Esophagus muscularis mucosa (tissue), 3 donors: ENCODE measurements at regions not wholly inside any gene's neighbourhood (a gene's known extent, or its start where the extent isn't known, plus 50 kb on each side); places are given as distances from the start of the nearest gene placed in this dataset.

Experiments
- POLR2A ChIP-seq: fragments of 450-650 bp; IDR thresholded peaks from one replicate; pipeline ENCODE4 v1.6.1; 2017; ENCODE audit warnings: antibody characterized with exemption, moderate library complexity, mild to moderate bottlenecking, low read depth
- POLR2AphosphoS5 ChIP-seq, 2 donors: sonication (generic); formaldehyde crosslinking; IDR thresholded peaks; one replicate each; pipeline ENCODE4 v1.6.1; 2017; ENCODE audit warnings: antibody characterized with exemption in 2 of 2
- TF ChIP-seq, protein P1 (sequence below), 3 experiments: fragments of 200-600 bp in 2 of 3; fragments of 450-650 bp in 1 of 3; sonication (generic) in 2 of 3; IDR thresholded peaks; one replicate each; pipeline ENCODE4 v1.5.1; 2017 to 2019; ENCODE audit warnings: antibody characterized with exemption in 3 of 3, mild to moderate bottlenecking in 2 of 3, moderate library complexity in 1 of 3

- TF ChIP-seq, protein P1, sequence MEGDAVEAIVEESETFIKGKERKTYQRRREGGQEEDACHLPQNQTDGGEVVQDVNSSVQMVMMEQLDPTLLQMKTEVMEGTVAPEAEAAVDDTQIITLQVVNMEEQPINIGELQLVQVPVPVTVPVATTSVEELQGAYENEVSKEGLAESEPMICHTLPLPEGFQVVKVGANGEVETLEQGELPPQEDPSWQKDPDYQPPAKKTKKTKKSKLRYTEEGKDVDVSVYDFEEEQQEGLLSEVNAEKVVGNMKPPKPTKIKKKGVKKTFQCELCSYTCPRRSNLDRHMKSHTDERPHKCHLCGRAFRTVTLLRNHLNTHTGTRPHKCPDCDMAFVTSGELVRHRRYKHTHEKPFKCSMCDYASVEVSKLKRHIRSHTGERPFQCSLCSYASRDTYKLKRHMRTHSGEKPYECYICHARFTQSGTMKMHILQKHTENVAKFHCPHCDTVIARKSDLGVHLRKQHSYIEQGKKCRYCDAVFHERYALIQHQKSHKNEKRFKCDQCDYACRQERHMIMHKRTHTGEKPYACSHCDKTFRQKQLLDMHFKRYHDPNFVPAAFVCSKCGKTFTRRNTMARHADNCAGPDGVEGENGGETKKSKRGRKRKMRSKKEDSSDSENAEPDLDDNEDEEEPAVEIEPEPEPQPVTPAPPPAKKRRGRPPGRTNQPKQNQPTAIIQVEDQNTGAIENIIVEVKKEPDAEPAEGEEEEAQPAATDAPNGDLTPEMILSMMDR (IDR thresholded peaks at IDR 0.05): no peak
- TF ChIP-seq POLR2A (no peak), POLR2AphosphoS5 (IDR thresholded peaks at IDR 0.05) (no peak)
These were observed 798.3 kb downstream of the MAFB start for GRCh38 chr20:39890697-39891096.
